GM12878 (cell line): ENCODE measurements at regions not wholly inside any gene's neighbourhood (a gene's known extent, or its start where the extent isn't known, plus 50 kb on each side); places are given as distances from the start of the nearest gene placed in this dataset.

ENCODE experiments used
- ATAC-seq: fragments of 200-7000 bp; cut with Tn5 transposase; 3 replicates; pipeline ENCODE4 v1.9.1; 2020; ENCODE audit warnings: mild to moderate bottlenecking, moderate library complexity
- BruUV-seq: library from RNA; stranded (reverse); fragments of 400-500 nt; replicated peaks from 2 replicates; lab custom pipeline; 2021; lab: Mats Ljungman, UMichigan
- CTCF ChIA-PET: fragments of 300-600 bp; sonication (Branson Sonifier 250); formaldehyde crosslinking; extraction: SDS; loops from one replicate; lab custom pipeline; 2021; ENCODE audit warnings: inconsistent platforms; lab: Yijun Ruan, JAX
- POLR2A ChIA-PET: fragments of 350-600 bp; formaldehyde crosslinking; extraction: SDS; loops from one replicate; lab custom pipeline; 2021; ENCODE audit warnings: inconsistent platforms; lab: Charles Lee
- RAD21 ChIA-PET: fragments of 300-600 bp; sonication (Branson Sonifier 250); formaldehyde crosslinking; loops from one replicate; lab custom pipeline; 2023; ENCODE audit warnings: antibody characterized with exemption; ENCODE audit not compliant: unreplicated experiment; lab: Charles Lee
- SMC1A ChIA-PET: fragments of 300-600 bp; sonication (Branson Sonifier 250); formaldehyde crosslinking; loops from one replicate; lab custom pipeline; 2023; ENCODE audit not compliant: unreplicated experiment, uncharacterized antibody; lab: Charles Lee
- DNase-seq: peaks from one replicate; pipeline ENCODE4 v3.0.0-alpha.2; 2011; ENCODE audit warnings: low read depth, low spot score
- FAIRE-seq: peaks from 3 replicates; lab custom pipeline; 2011; peaks lifted over from hg19 to GRCh38; lab: Jason Lieb, UNC
- H2AFZ ChIP-seq: 2 replicates; pipeline ENCODE4 v1.6.0; 2011; ENCODE audit warnings: low read depth, low read length, control low read depth; ENCODE audit not compliant: control insufficient read depth
- H3K27ac ChIP-seq: 2 replicates; pipeline ENCODE4 v1.5.1; 2011; ENCODE audit warnings: control low read depth; ENCODE audit not compliant: control insufficient read depth, insufficient read depth
- H3K27me3 ChIP-seq, 2 experiments: replicated peaks in 1 of 2; 2 replicates each; pipeline versions ENCODE4 v1.6.0 to v1.6.1; 2011; ENCODE audit warnings: low read length in 1 of 2; ENCODE audit not compliant: control insufficient read depth in 2 of 2, insufficient read depth in 2 of 2
- H3K36me3 ChIP-seq, 2 experiments: 2 replicates each; pipeline ENCODE4 v1.5.1; 2011; ENCODE audit warnings: low read length in 1 of 2; ENCODE audit not compliant: control insufficient read depth in 2 of 2, insufficient read depth in 2 of 2
- H3K4me1 ChIP-seq: 2 replicates; pipeline ENCODE4 v1.6.1; 2011; ENCODE audit warnings: mild to moderate bottlenecking, low read length, moderate library complexity, mixed read lengths; ENCODE audit not compliant: control insufficient read depth, insufficient read depth
- H3K4me2 ChIP-seq: 2 replicates; pipeline ENCODE4 v1.6.0; 2011; ENCODE audit warnings: control low read depth; ENCODE audit not compliant: control insufficient read depth, insufficient read depth
- H3K4me3 ChIP-seq: fragments of 200-600 bp; sonication (generic); 2 replicates; pipeline ENCODE4 v1.5.1; 2016
- H3K79me2 ChIP-seq: 2 replicates; pipeline ENCODE4 v1.6.0; 2011; ENCODE audit warnings: low read length; ENCODE audit not compliant: control insufficient read depth, insufficient read depth
- H3K9ac ChIP-seq: 2 replicates; pipeline ENCODE4 v1.8.0; 2011; ENCODE audit warnings: low read length, control low read depth, mixed read lengths; ENCODE audit not compliant: control insufficient read depth, insufficient read depth
- H3K9me3 ChIP-seq: replicated peaks from 3 replicates; pipeline ENCODE4 v1.5.1; 2011; ENCODE audit warnings: mild to moderate bottlenecking, low read length; ENCODE audit not compliant: control insufficient read depth, insufficient read depth
- H4K20me1 ChIP-seq: 2 replicates; pipeline ENCODE4 v1.6.0; 2011; ENCODE audit not compliant: control insufficient read depth, insufficient read depth
- BHLHE40 ChIP-seq, 2 experiments: fragments of 450-650 bp in 1 of 2; IDR thresholded peaks; 2 replicates each; pipeline ENCODE4 v1.6.1; 2011 to 2017; ENCODE audit warnings: low read depth in 2 of 2, borderline replicate concordance in 1 of 2, improper control_type of control experiment in 1 of 2, low read length in 1 of 2, mild to moderate bottlenecking in 1 of 2
- BRCA1 ChIP-seq: IDR thresholded peaks from 2 replicates; pipeline ENCODE4 v1.6.1; 2011; ENCODE audit warnings: low read depth, low read length, improper control_type of control experiment
- ETV6 ChIP-seq, 2 experiments: fragments of 450-650 bp in 1 of 2; IDR thresholded peaks in 1 of 2; conservative IDR thresholded peaks in 1 of 2; 2 replicates each; pipeline ENCODE4 v1.6.1; 2014; ENCODE audit warnings: antibody characterized with exemption in 1 of 2, borderline replicate concordance in 1 of 2, low read depth in 1 of 2, mild to moderate bottlenecking in 1 of 2, moderate library complexity in 1 of 2
- GABPA ChIP-seq: IDR thresholded peaks from 2 replicates; pipeline ENCODE4 v1.6.1; 2014; ENCODE audit warnings: antibody characterized with exemption, low read depth, mild to moderate bottlenecking, inconsistent platforms
- HDAC6 ChIP-seq: fragments of 200-600 bp; sonication (generic); IDR thresholded peaks from one replicate; pipeline ENCODE4 v1.8.0; 2017; ENCODE audit warnings: antibody characterized with exemption; ENCODE audit not compliant: unreplicated experiment
- HDGF ChIP-seq: fragments of 450-650 bp; IDR thresholded peaks from 2 replicates; pipeline ENCODE4 v1.6.1; 2016; ENCODE audit warnings: antibody characterized with exemption
- IKZF1 ChIP-seq: fragments of 450-650 bp; conservative IDR thresholded peaks from 2 replicates; pipeline ENCODE4 v1.6.1; 2017; ENCODE audit warnings: antibody characterized with exemption, mild to moderate bottlenecking
- IRF4 ChIP-seq: IDR thresholded peaks from 2 replicates; pipeline ENCODE4 v1.6.1; 2011; ENCODE audit warnings: low read depth, low read length
- KAT2A ChIP-seq: conservative IDR thresholded peaks from 2 replicates; pipeline ENCODE4 v1.6.1; 2011; ENCODE audit warnings: low read depth, low read length; ENCODE audit not compliant: control insufficient read depth
- RAD21 ChIP-seq: IDR thresholded peaks from 2 replicates; pipeline ENCODE4 v1.6.1; 2011; ENCODE audit warnings: mild to moderate bottlenecking, low read depth, low read length, moderate library complexity; ENCODE audit not compliant: insufficient read depth
- RB1 ChIP-seq: fragments of 450-650 bp; formaldehyde crosslinking; IDR thresholded peaks from 2 replicates; pipeline ENCODE4 v1.6.1; 2017; ENCODE audit warnings: mild to moderate bottlenecking, borderline replicate concordance
- REST ChIP-seq: IDR thresholded peaks from 2 replicates; pipeline ENCODE4 v1.6.1; 2012; ENCODE audit warnings: mild to moderate bottlenecking, low read depth, low read length
- SMAD5 ChIP-seq: IDR thresholded peaks from 2 replicates; pipeline ENCODE4 v1.6.1; 2016; ENCODE audit warnings: antibody characterized with exemption, low read depth
- SMC3 ChIP-seq: IDR thresholded peaks from 2 replicates; pipeline ENCODE4 v1.6.1; 2011; ENCODE audit warnings: low read length, improper control_type of control experiment, borderline replicate concordance
- SREBF2 ChIP-seq: IDR thresholded peaks from 2 replicates; pipeline ENCODE4 v1.6.1; 2012; ENCODE audit warnings: mild to moderate bottlenecking, low read length
- TCF3 ChIP-seq: IDR thresholded peaks from 2 replicates; pipeline ENCODE4 v1.6.1; 2012; ENCODE audit warnings: low read depth, mild to moderate bottlenecking, low read length, borderline replicate concordance; ENCODE audit not compliant: insufficient read depth
- ZNF274 ChIP-seq: IDR thresholded peaks from one replicate; pipeline ENCODE4 v1.8.0; 2011; ENCODE audit not compliant: insufficient read length, insufficient read depth
- WGBS: methylation state at CpG from one replicate; pipeline ENCODE4 v1.1.6; 2016; ENCODE audit warnings: low lambda C conversion rate; ENCODE audit not compliant: insufficient replicate concordance, insufficient coverage; ENCODE audit errors: missing lambda C conversion rate; 5-methylcytosine and 5-hydroxymethylcytosine counted together
- in situ Hi-C: fragments of 300-500 bp; cut with MboI; formaldehyde crosslinking; loops from 9 replicates; pipeline ENCODE4 v1.14.3; 2018; ENCODE audit warnings: mixed read lengths
- intact Hi-C: fragments of 100-400 bp; cut with micrococcal nuclease; formaldehyde crosslinking; loops from one replicate; pipeline ENCODE4 v1.14.2; 2022; ENCODE audit not compliant: unreplicated experiment

DNA sequence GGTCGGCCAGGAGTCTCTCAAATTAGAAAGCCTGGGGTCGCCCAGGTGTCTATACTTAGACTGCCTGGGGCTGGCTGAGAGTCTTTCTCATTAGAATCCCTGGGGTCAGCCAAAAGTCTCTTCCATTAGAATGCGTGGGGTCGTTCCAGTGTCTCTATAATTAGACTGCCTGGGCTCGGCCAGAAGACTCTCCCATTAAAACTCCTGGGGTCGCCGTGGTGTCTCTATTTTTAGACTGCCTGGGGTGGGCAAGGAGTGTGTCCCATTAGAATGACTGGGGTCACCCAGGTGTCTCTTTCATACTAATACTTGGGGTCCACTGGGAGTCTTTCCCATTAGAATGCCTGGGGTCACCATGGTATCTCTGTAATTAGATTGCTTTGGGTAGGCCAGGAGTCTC, 2227.7 kb downstream of the TP53TG3F start:
- Histone ChIP-seq H3K9me3 (no peaks in the 10 kb centered on the region; the same call in 2 of the 3 replicates), H3K9ac (no peak overlapping the region), H3K36me3 (no peaks in the 10 kb centered on the region), H3K4me2 (no peak overlapping the region), H3K27me3 (no peaks in the 10 kb centered on the region), H3K4me1 (no peaks in the 10 kb centered on the region), H3K79me2 (no peaks in the 10 kb centered on the region), H3K27ac (no peak overlapping the region), H3K4me3 (no peak overlapping the region), H4K20me1 (no peaks in the 10 kb centered on the region), H2AFZ (no peak overlapping the region)
- TF ChIP-seq REST = no peak
- SMC1A ChIA-PET = no interaction called here
- WGBS = 19% methylated on average over 7 of the region's 7 CpGs
- POLR2A ChIA-PET = no interaction called here
- RAD21 ChIA-PET = no interaction called here
- in situ Hi-C loops (no loop called here), intact Hi-C loops (no loop called here)
- ATAC-seq = no peak
- FAIRE-seq = no peak
- BruUV-seq = no TSS peak
- CTCF ChIA-PET = no interaction called here
- DNase-seq = no peak

- ATAC-seq (no peak), DNase-seq (no peak), FAIRE-seq (no peak)
- POLR2A ChIA-PET = no interaction called here
- no peak overlapping the region for H3K4me2 ChIP-seq
- no TSS peak for BruUV-seq
- RAD21 ChIA-PET = no interaction called here
- H3K4me1 ChIP-seq = no peaks in the 10 kb centered on the region
- no peaks in the 10 kb centered on the region for H4K20me1 ChIP-seq
- H3K9me3 ChIP-seq = no peaks in the 10 kb centered on the region; the same call in 2 of the 3 replicates
- no peaks in the 10 kb centered on the region for H3K79me2 ChIP-seq
- H3K36me3 ChIP-seq = no peaks in the 10 kb centered on the region
- no peak overlapping the region for H3K4me3 ChIP-seq
- intact Hi-C loops (no loop called here), in situ Hi-C loops (no loop called here)
- H3K9ac ChIP-seq = no peak overlapping the region
- no peak overlapping the region for H2AFZ ChIP-seq
- SMC1A ChIA-PET = no interaction called here
- no peaks in the 10 kb centered on the region for H3K27me3 ChIP-seq
- H3K27ac ChIP-seq = no peak overlapping the region
- 6% methylated on average over 5 of the region's 5 CpGs for WGBS
- CTCF ChIA-PET = no interaction called here
- TF ChIP-seq ZNF274 (no peak), HDAC6 (no peak), IRF4 (no peak), ETV6 (conservative IDR thresholded peaks at IDR 0.05 in 1 of 2, IDR thresholded peaks at IDR 0.05 in 1 of 2; ENCODE audit: borderline replicate concordance in 1 of 2, low read depth in 1 of 2) (no peak), BHLHE40 (IDR thresholded peaks at IDR 0.05; ENCODE audit: borderline replicate concordance in 1 of 2, low read depth in 2 of 2, low read length in 1 of 2) (no peak), BRCA1 (no peak), HDGF (no peak), IKZF1 (no peak), SMC3 (no peak), SREBF2 (no peak), RB1 (no peak), RAD21 (no peak), GABPA (no peak), TCF3 (no peak), SMAD5 (no peak), KAT2A (no peak)
Observed at GRCh38 chr16:35687781-35688180, 2228.4 kb downstream of the TP53TG3F start.
